ENCODE measurements at regions not wholly inside any gene's neighbourhood (a gene's known extent, or its start where the extent isn't known, plus 50 kb on each side); places are given as distances from the start of the nearest gene placed in this dataset.

GRCh38 chr7:114110666-114111065 is 191.9 kb upstream of the PPP1R3A start:
- Histone ChIP-seq H3K27ac (ENCODE audit: low read depth in 1 of 2, low read length in 1 of 2) (no peak overlapping the region), H3K9ac (ENCODE audit: insufficient read depth in 1 of 2, low read length in 2 of 2) (no peak overlapping the region), H3K27me3 (ENCODE audit: control insufficient read depth in 3 of 3, insufficient read depth in 3 of 3, low read length in 2 of 3) (no peaks in the 10 kb centered on the region), H3K4me3 (no peak overlapping the region), H3K4me1 (ENCODE audit: control insufficient read depth in 5 of 5, insufficient read depth in 5 of 5, low read length in 5 of 5) (no peaks in the 10 kb centered on the region), H3K9me3 (ENCODE audit: control insufficient read depth in 4 of 4, insufficient read depth in 3 of 4, low read length in 3 of 4) (no peaks in the 10 kb centered on the region), H3K36me3 (ENCODE audit: control insufficient read depth in 4 of 4, insufficient read depth in 4 of 4, low read length in 4 of 4) (no peaks in the 10 kb centered on the region)
- no peak for DNase-seq
- TF ChIP-seq CTCF (IDR thresholded peaks at IDR 0.05; ENCODE audit: control extremely low read depth, extremely low read depth), result no peak
- no peak for ATAC-seq (ENCODE audit: insufficient read depth, low FRiP score)

GRCh38 chr7:114109721-114110120 is 190.9 kb upstream of the PPP1R3A start:
- ATAC-seq (ENCODE audit: insufficient read depth, low FRiP score) (no peak), DNase-seq (no peak)
- no peak overlapping the region for H3K9ac ChIP-seq (ENCODE audit: insufficient read depth in 1 of 2, low read length in 2 of 2)
- H3K4me1 ChIP-seq (ENCODE audit: control insufficient read depth in 5 of 5, insufficient read depth in 5 of 5, low read length in 5 of 5), result no peaks in the 10 kb centered on the region
- no peak overlapping the region for H3K27ac ChIP-seq (ENCODE audit: low read depth in 1 of 2, low read length in 1 of 2)
- no peak overlapping the region for H3K4me3 ChIP-seq
- H3K9me3 ChIP-seq (ENCODE audit: control insufficient read depth in 4 of 4, insufficient read depth in 3 of 4, low read length in 3 of 4), result no peaks in the 10 kb centered on the region
- H3K27me3 ChIP-seq (ENCODE audit: control insufficient read depth in 3 of 3, insufficient read depth in 3 of 3, low read length in 2 of 3), result no peaks in the 10 kb centered on the region
- no peak for TF ChIP-seq CTCF (IDR thresholded peaks at IDR 0.05; ENCODE audit: control extremely low read depth, extremely low read depth)
- no peaks in the 10 kb centered on the region for H3K36me3 ChIP-seq (ENCODE audit: control insufficient read depth in 4 of 4, insufficient read depth in 4 of 4, low read length in 4 of 4)

- no peak overlapping the region for H3K4me3 ChIP-seq
- WGBS, 2 donors, result 80 to 89% methylated on average over 1 of the region's 1 CpG
- H3K36me3 ChIP-seq (ENCODE audit: control insufficient read depth in 4 of 4, insufficient read depth in 4 of 4, low read length in 4 of 4), result no peaks in the 10 kb centered on the region
- H3K27me3 ChIP-seq (ENCODE audit: control insufficient read depth in 3 of 3, insufficient read depth in 3 of 3, low read length in 2 of 3), result no peaks in the 10 kb centered on the region
- no peaks in the 10 kb centered on the region for H3K9me3 ChIP-seq (ENCODE audit: control insufficient read depth in 4 of 4, insufficient read depth in 3 of 4, low read length in 3 of 4)
- H3K27ac ChIP-seq (ENCODE audit: low read depth in 1 of 2, low read length in 1 of 2), result no peak overlapping the region
- TF ChIP-seq CTCF (IDR thresholded peaks at IDR 0.05; ENCODE audit: control extremely low read depth, extremely low read depth), result no peak
- no peak overlapping the region for H3K9ac ChIP-seq (ENCODE audit: insufficient read depth in 1 of 2, low read length in 2 of 2)
- ATAC-seq (ENCODE audit: insufficient read depth, low FRiP score) (no peak), DNase-seq (no peak)
- H3K4me1 ChIP-seq (ENCODE audit: control insufficient read depth in 5 of 5, insufficient read depth in 5 of 5, low read length in 5 of 5), result no peaks in the 10 kb centered on the region
Observed at GRCh38 chr7:114109304-114109703, 190.5 kb upstream of the PPP1R3A start.

GRCh38 chr7:114108510-114108909 is 189.7 kb upstream of the PPP1R3A start:
- no peaks in the 10 kb centered on the region for H3K4me1 ChIP-seq (ENCODE audit: control insufficient read depth in 5 of 5, insufficient read depth in 5 of 5, low read length in 5 of 5)
- no peak for ATAC-seq (ENCODE audit: insufficient read depth, low FRiP score)
- no peak overlapping the region for H3K4me3 ChIP-seq
- H3K9ac ChIP-seq (ENCODE audit: insufficient read depth in 1 of 2, low read length in 2 of 2), result no peak overlapping the region
- no peak overlapping the region for H3K27ac ChIP-seq (ENCODE audit: low read depth in 1 of 2, low read length in 1 of 2)
- DNase-seq, result no peak
- no peak for TF ChIP-seq CTCF (IDR thresholded peaks at IDR 0.05; ENCODE audit: control extremely low read depth, extremely low read depth)
- no peaks in the 10 kb centered on the region for H3K9me3 ChIP-seq (ENCODE audit: control insufficient read depth in 4 of 4, insufficient read depth in 3 of 4, low read length in 3 of 4)
- H3K36me3 ChIP-seq (ENCODE audit: control insufficient read depth in 4 of 4, insufficient read depth in 4 of 4, low read length in 4 of 4), result no peaks in the 10 kb centered on the region
- H3K27me3 ChIP-seq (ENCODE audit: control insufficient read depth in 3 of 3, insufficient read depth in 3 of 3, low read length in 2 of 3), result no peaks in the 10 kb centered on the region

All from lung (tissue), 11 donors.